ENCODE measurements at regions not wholly inside any gene's neighbourhood (a gene's known extent, or its start where the extent isn't known, plus 50 kb on each side); places are given as distances from the start of the nearest gene placed in this dataset.

DNA sequence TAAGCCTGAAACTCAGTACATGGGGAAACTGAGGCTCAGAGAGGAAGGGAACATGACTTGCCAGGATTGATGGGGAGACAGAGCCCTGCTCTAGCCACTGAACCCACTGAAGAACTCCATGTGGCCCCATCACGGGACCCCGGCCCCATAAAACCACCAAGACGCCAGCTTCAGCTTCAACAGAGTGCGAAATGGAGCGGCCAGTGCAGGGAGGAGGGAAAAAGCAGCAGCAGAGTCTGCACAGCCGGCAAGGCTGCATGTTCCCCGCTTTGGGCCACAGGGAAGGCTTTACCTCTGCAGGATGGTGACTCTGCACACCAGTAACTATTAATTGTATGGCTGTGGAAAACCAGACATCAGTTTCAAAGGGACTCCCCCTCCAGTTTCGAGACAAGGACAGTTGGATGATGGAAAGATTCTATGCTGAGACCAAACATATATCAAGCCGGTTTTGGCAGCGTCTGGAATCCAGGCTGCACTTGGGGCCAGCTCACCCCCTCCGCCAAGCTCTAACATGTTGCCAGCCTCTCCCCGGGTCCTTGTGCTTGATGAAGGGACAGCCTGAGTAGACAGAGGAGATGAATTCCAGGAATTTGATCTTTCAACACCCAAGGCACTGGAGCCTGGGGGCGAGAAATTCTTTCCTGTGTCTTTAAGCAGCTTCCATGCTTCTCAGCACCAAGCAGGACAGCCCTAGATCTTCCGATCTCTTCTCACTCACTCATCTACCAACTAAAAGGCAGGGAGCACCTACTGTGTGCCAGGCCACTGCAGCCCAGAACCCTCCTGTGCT lies 55.7 kb upstream of the BCL11B start:
- TF ChIP-seq, protein P1, sequence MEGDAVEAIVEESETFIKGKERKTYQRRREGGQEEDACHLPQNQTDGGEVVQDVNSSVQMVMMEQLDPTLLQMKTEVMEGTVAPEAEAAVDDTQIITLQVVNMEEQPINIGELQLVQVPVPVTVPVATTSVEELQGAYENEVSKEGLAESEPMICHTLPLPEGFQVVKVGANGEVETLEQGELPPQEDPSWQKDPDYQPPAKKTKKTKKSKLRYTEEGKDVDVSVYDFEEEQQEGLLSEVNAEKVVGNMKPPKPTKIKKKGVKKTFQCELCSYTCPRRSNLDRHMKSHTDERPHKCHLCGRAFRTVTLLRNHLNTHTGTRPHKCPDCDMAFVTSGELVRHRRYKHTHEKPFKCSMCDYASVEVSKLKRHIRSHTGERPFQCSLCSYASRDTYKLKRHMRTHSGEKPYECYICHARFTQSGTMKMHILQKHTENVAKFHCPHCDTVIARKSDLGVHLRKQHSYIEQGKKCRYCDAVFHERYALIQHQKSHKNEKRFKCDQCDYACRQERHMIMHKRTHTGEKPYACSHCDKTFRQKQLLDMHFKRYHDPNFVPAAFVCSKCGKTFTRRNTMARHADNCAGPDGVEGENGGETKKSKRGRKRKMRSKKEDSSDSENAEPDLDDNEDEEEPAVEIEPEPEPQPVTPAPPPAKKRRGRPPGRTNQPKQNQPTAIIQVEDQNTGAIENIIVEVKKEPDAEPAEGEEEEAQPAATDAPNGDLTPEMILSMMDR (IDR thresholded peaks at IDR 0.05): no peak
- TF ChIP-seq POLR2A (IDR thresholded peaks at IDR 0.05): no peak
